HG02763 (cell line): ENCODE measurements at regions not wholly inside any gene's neighbourhood (a gene's known extent, or its start where the extent isn't known, plus 50 kb on each side); places are given as distances from the start of the nearest gene placed in this dataset.

ENCODE experiments used
- ATAC-seq: cut with Tn5 transposase; IDR thresholded peaks from one replicate; pipeline ENCODE4 v1.9.1; 2021; ENCODE audit warnings: mild to moderate bottlenecking, moderate library complexity; ENCODE audit not compliant: unreplicated experiment

- ATAC-seq, result no peak
Measured at GRCh38 chr3:66165660-66166059, 55.1 kb upstream of the SLC25A26 start.

- no peak for ATAC-seq
Measured at GRCh38 chr3:66164155-66164554, 56.6 kb upstream of the SLC25A26 start.

GRCh38 chr3:66163222-66163621, 57.6 kb upstream of the SLC25A26 start:
- no peak for ATAC-seq

DNA sequence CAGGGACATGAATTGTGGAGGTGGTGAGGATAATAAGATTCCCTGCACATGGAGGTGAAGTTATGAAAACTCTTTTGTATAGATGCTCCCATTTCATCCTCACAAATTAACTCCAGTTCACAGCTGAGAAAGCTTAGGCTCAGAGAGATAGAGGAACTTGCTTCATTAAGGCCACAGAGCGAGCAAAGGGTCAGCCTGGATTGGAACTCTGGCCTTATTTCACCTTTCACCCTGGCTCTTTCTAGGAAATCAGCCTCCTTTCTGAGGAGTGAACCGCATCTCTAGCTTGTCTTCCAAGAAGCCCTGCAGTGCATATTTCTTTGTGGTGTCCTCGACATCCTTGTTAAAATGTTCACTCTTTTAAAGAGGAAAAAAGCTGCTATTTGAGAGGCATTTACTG, 58.0 kb upstream of the SLC25A26 start:
- no peak for ATAC-seq

DNA sequence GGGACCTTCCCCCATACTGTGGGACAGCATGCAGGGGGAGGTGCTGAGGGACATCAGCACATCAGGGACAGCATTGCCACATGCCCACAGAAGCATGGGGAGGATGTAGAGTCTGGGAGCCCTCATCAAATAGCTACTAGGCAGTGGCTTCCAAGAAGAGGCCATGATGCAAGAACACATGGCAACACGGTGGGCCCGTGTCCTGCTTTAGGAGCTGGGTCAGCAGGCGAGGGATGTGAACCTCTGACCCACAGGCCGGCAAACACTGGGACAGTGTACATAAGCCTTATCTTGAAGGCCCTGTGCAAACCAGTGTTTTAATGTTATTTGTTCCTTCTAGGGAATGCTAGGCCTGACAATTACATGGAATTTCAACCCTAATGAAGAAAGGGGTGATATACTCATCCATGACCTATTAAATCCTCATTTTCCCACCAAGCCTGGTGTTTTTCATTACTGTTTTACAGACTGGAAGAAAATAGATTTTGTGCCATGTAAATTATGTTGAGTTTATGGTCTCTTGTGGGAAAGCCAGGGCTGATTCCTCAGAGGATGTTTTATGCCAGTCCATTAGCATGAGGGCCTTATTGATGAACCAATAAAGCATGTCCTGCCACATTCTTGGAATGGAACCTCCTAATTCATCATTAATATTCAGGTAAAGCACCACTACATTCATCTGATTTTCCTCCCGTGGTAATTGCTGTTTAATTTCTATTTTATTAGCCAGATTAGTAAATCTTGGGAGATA, 61.7 kb upstream of the SLC25A26 start:
- no peak for ATAC-seq

DNA sequence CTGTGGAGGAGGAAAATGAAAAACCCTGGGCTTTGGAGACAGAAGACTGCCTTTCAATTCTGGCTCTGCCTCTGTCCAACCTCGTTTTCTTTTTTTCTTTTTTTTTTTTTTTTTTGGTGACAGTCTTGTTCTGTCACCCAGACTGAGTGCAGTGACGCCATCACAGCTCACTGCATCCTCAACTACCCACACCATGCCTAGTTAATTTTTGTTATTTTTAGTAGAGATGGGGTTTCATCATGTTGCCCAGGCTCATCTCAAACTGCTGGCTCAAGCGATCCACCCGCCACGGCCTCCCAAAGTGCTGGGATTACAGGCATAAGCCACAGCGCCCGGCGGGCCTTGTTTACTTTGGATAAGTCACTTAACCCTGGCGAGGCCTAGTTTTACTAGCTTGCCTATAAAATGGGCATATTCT, 66.3 kb upstream of the SLC25A26 start:
- ATAC-seq, result no peak

- ATAC-seq, result no peak
Measured at GRCh38 chr3:66153481-66154443, 67.0 kb upstream of the SLC25A26 start.

DNA sequence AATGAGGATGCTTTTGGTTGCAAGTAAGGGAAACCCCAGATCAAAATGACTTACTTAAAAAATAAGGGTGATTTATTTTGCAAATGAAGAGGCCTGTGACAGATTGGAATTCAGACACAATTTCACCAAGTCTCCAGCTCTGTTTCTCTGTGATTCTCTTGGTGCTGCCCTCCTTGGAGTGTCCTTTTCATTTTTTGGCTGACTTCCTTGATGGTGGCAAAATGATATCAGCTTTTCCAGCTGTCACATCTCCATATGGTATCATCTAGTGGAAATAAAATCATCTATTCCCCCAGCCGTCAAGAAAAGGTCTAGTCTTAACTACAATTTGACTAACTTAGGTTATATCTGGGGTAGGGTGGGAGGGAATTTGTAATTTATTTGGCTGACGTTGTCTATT, 68.5 kb upstream of the SLC25A26 start:
- ATAC-seq, result no peak

GRCh38 chr3:66150977-66151376, 69.8 kb upstream of the SLC25A26 start:
- no peak for ATAC-seq

DNA sequence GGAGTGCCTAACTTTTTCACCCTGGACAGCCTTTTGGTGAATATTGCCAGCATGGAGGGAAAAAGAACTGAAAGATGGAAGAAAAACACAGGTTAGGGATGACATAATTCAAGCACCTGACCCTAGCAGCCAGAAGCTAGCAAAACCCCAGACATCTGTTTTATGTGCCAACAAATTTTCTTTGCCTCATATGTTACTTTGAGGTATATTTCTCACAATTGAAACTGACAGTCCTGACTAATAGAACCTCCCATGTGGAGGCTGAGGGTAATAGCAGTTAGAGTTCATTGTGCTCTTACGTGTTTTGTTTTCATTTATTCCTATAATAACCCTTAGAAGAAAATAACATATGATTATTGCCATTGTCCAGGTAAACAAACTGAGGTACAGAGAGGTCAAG, 71.5 kb upstream of the SLC25A26 start:
- no peak for ATAC-seq

DNA sequence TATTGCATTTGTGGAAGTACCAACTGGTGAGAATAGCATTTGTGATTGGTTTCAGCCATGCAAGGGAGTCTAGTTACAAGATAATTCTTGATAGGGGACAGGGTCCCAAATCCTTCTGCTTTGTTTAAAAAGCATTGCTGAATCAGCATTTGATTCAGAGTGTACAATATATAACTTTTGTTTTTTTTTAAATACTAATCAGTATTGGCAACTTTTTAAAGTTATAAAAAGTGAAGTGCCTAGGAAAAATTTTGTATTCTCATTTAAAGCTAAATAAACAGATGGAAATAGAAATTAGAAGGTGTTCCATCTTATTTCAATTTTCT, 75.4 kb upstream of the SLC25A26 start:
- no peak for ATAC-seq

DNA sequence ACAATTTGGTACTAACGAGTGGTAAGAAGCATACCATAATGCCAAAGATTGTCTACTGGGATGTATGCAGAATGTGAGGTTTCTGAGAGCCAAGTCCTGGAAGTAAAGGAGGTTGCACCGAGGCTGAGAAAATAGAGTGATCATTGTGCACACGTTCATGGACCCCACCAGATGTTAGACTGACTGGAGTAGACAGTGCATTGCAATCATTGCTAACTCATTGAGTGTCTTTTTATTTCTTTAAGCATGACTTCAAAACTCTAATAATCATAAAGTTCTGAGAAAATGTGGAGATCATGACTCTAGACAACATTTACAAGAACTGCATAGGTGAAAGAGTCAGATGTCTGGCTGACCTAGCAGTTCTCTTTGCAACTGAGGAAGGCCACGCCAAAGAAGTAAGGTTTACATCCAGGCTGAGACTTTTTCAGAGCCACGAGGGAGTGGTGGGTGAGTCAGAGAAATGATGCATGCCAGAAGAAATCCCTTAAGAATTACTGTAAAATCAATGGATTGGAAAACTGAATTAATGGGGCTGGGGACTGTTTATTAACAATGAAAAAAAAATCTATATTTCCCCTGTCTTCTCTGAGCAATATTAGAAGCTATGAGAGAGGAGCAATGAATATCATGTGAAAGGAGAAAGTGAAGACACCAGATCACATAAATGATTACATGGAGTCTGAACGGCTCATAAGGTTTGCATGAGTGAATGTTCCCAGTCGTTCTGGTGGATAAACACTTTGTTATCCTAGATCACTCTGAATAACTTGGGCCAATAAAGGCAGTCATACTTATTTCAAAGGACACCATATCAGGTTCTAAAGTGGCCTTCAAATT, 76.0 kb upstream of the SLC25A26 start:
- no peak for ATAC-seq

GRCh38 chr3:66142079-66142478, 78.7 kb upstream of the SLC25A26 start:
- ATAC-seq, result no peak

- ATAC-seq, result peak; percentile 48
Measured at GRCh38 chr3:66140743-66141372, 79.9 kb upstream of the SLC25A26 start.

GRCh38 chr3:66140106-66140505, 80.7 kb upstream of the SLC25A26 start:
- no peak for ATAC-seq

GRCh38 chr3:66139415-66139814, 81.4 kb upstream of the SLC25A26 start:
- no peak for ATAC-seq

DNA sequence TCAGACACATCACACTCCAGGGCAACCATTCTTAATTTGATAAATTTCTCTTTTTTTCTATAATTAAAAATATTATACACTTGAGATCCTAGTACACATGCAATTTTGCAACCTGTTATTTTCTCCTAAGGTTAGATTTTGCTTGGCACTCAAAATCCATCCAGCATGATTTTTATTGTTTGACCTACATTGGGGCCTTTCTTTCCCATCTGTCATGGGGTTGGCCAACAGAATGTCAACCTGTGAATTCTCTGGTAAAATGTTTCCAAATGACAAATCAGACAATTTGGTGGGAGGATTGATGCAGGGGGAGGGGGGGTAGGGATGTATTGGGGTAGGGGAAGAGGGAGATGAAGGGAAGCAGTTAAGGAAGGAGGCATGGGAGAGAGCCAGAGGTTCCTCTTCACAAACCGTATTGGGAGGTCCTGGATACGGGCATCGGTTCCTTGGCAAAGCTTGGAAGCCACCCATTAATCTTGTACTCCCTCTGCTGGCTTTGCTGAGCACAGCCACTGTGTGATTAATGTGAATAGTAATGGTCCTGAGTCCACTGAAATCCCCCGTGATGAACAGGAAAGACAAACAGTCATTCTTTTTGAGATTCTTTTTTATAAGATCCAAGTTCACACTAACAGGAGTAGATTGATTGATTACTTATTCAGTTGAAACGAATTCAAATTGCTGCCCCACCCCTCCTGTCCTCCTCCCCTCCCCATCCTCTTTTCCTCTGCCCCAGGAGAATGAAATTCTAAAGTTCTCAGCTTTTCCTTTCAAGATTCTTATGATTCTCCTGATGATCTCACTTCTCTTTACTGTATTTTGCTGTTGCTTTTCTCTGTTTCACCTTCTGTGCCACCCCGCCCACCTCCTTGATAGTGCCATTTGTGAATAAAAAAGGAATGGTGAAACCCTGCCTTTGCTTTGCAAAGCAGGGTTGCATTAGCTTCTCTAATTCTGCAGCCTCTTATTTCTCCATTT, 82.2 kb upstream of the SLC25A26 start:
- ATAC-seq, result no peak

- no peak for ATAC-seq
Measured at GRCh38 chr3:66136597-66136996, 84.2 kb upstream of the SLC25A26 start.

GRCh38 chr3:66133853-66134445, 86.9 kb upstream of the SLC25A26 start:
- ATAC-seq, result no peak
